Mesendoderm (in vitro differentiated cells): ENCODE measurements at regions not wholly inside any gene's neighbourhood (a gene's known extent, or its start where the extent isn't known, plus 50 kb on each side); places are given as distances from the start of the nearest gene placed in this dataset.
A peak's percentile ranks its signal among the peaks of the same experiment; 100 is the strongest.

Source experiments
- DNase-seq: peaks from one replicate; pipeline ENCODE4 v3.0.0; 2013
- H2AK5ac ChIP-seq: 2 replicates; pipeline ENCODE4 v1.6.1; 2013; ENCODE audit warnings: low read length, inconsistent platforms
- H2BK120ac ChIP-seq: 2 replicates; pipeline ENCODE4 v1.6.1; 2013; ENCODE audit warnings: low read depth, mild to moderate bottlenecking, low read length, moderate library complexity, mixed read lengths
- H2BK15ac ChIP-seq: replicated peaks from 2 replicates; pipeline ENCODE4 v1.6.1; 2013; ENCODE audit warnings: low read depth, mild to moderate bottlenecking, moderate library complexity
- H2BK5ac ChIP-seq: 2 replicates; pipeline ENCODE4 v1.6.1; 2013; ENCODE audit warnings: low read length, inconsistent platforms
- H3K18ac ChIP-seq: 2 replicates; pipeline ENCODE4 v1.6.1; 2013; ENCODE audit warnings: mild to moderate bottlenecking, low read length, mixed read lengths
- H3K23ac ChIP-seq: one replicate; pipeline ENCODE4 v1.6.1; 2013; ENCODE audit warnings: low read length
- H3K27ac ChIP-seq: 2 replicates; pipeline ENCODE4 v1.5.1; 2013; ENCODE audit warnings: low read depth, mild to moderate bottlenecking, inconsistent platforms, low read length, moderate library complexity
- H3K27me3 ChIP-seq: 2 replicates; pipeline ENCODE4 v1.6.1; 2013; ENCODE audit warnings: low read length, control low read depth, mild to moderate bottlenecking, inconsistent platforms; ENCODE audit not compliant: insufficient read depth, poor library complexity
- H3K36me3 ChIP-seq: 2 replicates; pipeline ENCODE4 v1.6.1; 2013; ENCODE audit warnings: low read length, inconsistent platforms; ENCODE audit not compliant: control insufficient read depth, insufficient read depth
- H3K4ac ChIP-seq: one replicate; pipeline ENCODE4 v1.6.1; 2013; ENCODE audit warnings: low read depth, mild to moderate bottlenecking, low read length, moderate library complexity
- H3K4me1 ChIP-seq: 2 replicates; pipeline ENCODE4 v1.6.1; 2013; ENCODE audit warnings: low read depth, low read length, inconsistent platforms; ENCODE audit not compliant: control insufficient read depth
- H3K4me2 ChIP-seq: 2 replicates; pipeline ENCODE4 v1.6.1; 2013; ENCODE audit warnings: low read length
- H3K4me3 ChIP-seq: 2 replicates; pipeline ENCODE4 v1.5.1; 2013; ENCODE audit warnings: mild to moderate bottlenecking, low read length
- H3K56ac ChIP-seq: one replicate; pipeline ENCODE4 v1.6.1; 2013; ENCODE audit warnings: low read length
- H3K79me1 ChIP-seq: 2 replicates; pipeline ENCODE4 v1.6.1; 2013; ENCODE audit warnings: low read length, inconsistent platforms
- H3K79me2 ChIP-seq: 2 replicates; pipeline ENCODE4 v1.6.1; 2013; ENCODE audit warnings: mild to moderate bottlenecking, low read length; ENCODE audit not compliant: control insufficient read depth, insufficient read depth
- H3K9ac ChIP-seq: 2 replicates; pipeline ENCODE4 v1.6.1; 2013; ENCODE audit warnings: low read length, inconsistent platforms
- H4K5ac ChIP-seq: one replicate; pipeline ENCODE4 v1.6.1; 2013; ENCODE audit warnings: low read length
- H4K8ac ChIP-seq: one replicate; pipeline ENCODE4 v1.6.1; 2013; ENCODE audit warnings: low read depth, mild to moderate bottlenecking, control low read depth, low read length, moderate library complexity
- WGBS: extraction: QIAGEN DNeasy Blood & Tissue Kit; methylation state at CpG from one replicate; pipeline ENCODE4 v1.1.7; 2013; ENCODE audit warnings: low lambda C conversion rate, missing lambda C conversion rate; ENCODE audit not compliant: insufficient coverage; ENCODE audit errors: extremely low coverage; 5-methylcytosine and 5-hydroxymethylcytosine counted together

DNA sequence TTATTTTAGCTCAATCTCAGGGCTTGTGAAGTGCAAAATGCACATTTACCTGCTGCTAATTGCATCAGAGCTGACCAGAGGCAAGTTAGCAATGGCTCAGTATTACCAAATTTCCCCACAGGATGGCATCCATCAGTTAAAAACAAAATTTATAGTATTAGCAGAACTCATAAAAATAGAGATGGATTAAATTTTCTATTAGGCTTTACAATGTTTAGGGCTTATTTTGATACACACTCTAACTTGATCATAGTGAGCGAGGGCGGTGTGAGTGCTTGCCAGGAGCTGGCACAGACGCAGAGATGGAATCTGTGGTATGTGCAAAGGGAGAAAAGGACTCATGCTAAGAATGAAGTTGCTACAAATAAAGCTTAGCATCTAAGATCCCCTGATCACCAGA, 241.0 kb downstream of the NSUN3 start:
- H3K23ac ChIP-seq, result no peak overlapping the region
- no peak overlapping the region for H3K18ac ChIP-seq
- H3K56ac ChIP-seq, result no peak overlapping the region
- H3K4me3 ChIP-seq, result no peak overlapping the region
- no CpG with 5 or more reads among the region's 3 CpGs for WGBS
- H2AK5ac ChIP-seq, result no peak overlapping the region
- peaks cover 4% of the 10 kb centered on the region for H3K4me1 ChIP-seq
- no peak overlapping the region for H2BK15ac ChIP-seq
- no peaks in the 10 kb centered on the region for H3K27me3 ChIP-seq
- no peaks in the 10 kb centered on the region for H3K36me3 ChIP-seq
- H2BK120ac ChIP-seq, result no peak overlapping the region
- peak overlapping the region; percentile 8 for H3K4ac ChIP-seq
- H4K5ac ChIP-seq, result no peak overlapping the region
- no peak overlapping the region for H3K27ac ChIP-seq
- no peak overlapping the region for H2BK5ac ChIP-seq
- H4K8ac ChIP-seq, result no peak overlapping the region
- H3K79me1 ChIP-seq, result no peaks in the 10 kb centered on the region
- H3K9ac ChIP-seq, result no peak overlapping the region
- H3K4me2 ChIP-seq, result no peak overlapping the region
- H3K79me2 ChIP-seq, result no peaks in the 10 kb centered on the region
- peak; percentile 28 for DNase-seq

- Histone ChIP-seq H3K23ac (no peak overlapping the region), H3K4me2 (no peak overlapping the region), H3K79me1 (no peaks in the 10 kb centered on the region), H2BK5ac (no peak overlapping the region), H3K56ac (no peak overlapping the region), H3K4me1 (peaks cover 4% of the 10 kb centered on the region), H3K18ac (no peak overlapping the region), H3K27me3 (no peaks in the 10 kb centered on the region), H2AK5ac (no peak overlapping the region), H3K27ac (no peak overlapping the region), H4K5ac (no peak overlapping the region), H2BK120ac (no peak overlapping the region), H3K79me2 (no peaks in the 10 kb centered on the region), H3K4me3 (no peak overlapping the region), H3K9ac (no peak overlapping the region), H3K36me3 (no peaks in the 10 kb centered on the region), H2BK15ac (no peak overlapping the region), H4K8ac (no peak overlapping the region), H3K4ac (no peak overlapping the region)
- WGBS, result no CpG with 5 or more reads among the region's 5 CpGs
- no peak for DNase-seq
Measured at GRCh38 chr3:94304954-94305353, 242.1 kb downstream of the NSUN3 start.

- no CpG with 5 or more reads among the region's 16 CpGs for WGBS
- DNase-seq, result no peak
Measured at GRCh38 chr3:94305835-94306611, 243.2 kb downstream of the NSUN3 start.

GRCh38 chr3:94307588-94307987, 244.7 kb downstream of the NSUN3 start:
- Histone ChIP-seq H3K27ac (no peak overlapping the region), H3K4ac (no peak overlapping the region), H4K8ac (no peak overlapping the region), H3K18ac (no peak overlapping the region), H4K5ac (no peak overlapping the region), H2BK5ac (no peak overlapping the region), H3K36me3 (no peaks in the 10 kb centered on the region), H3K4me1 (peaks cover 4% of the 10 kb centered on the region), H3K79me2 (no peaks in the 10 kb centered on the region), H3K4me3 (no peak overlapping the region), H3K56ac (no peak overlapping the region), H3K9ac (no peak overlapping the region), H2AK5ac (no peak overlapping the region), H2BK15ac (no peak overlapping the region), H3K27me3 (no peaks in the 10 kb centered on the region), H2BK120ac (no peak overlapping the region), H3K79me1 (no peaks in the 10 kb centered on the region), H3K4me2 (no peak overlapping the region), H3K23ac (no peak overlapping the region)
- DNase-seq, result no peak

More at GRCh38 chr3:94305835-94306611, 243.2 kb downstream of the NSUN3 start:
- no peak overlapping the region for H3K4me3 ChIP-seq
- H3K18ac ChIP-seq, result no peak overlapping the region
- H3K79me2 ChIP-seq, result no peaks in the 10 kb centered on the region
- H3K27me3 ChIP-seq, result no peaks in the 10 kb centered on the region
- H3K27ac ChIP-seq, result no peak overlapping the region
- no peak overlapping the region for H2AK5ac ChIP-seq
- no peaks in the 10 kb centered on the region for H3K36me3 ChIP-seq
- H2BK120ac ChIP-seq, result no peak overlapping the region
- peaks cover 4% of the 10 kb centered on the region for H3K4me1 ChIP-seq
- no peaks in the 10 kb centered on the region for H3K79me1 ChIP-seq
- no peak overlapping the region for H4K5ac ChIP-seq
- peak overlapping the region; percentile 17 for H3K56ac ChIP-seq
- H3K4ac ChIP-seq, result no peak overlapping the region
- H3K9ac ChIP-seq, result no peak overlapping the region
- H3K4me2 ChIP-seq, result no peak overlapping the region
- H2BK15ac ChIP-seq, result no peak overlapping the region
- no peak overlapping the region for H2BK5ac ChIP-seq
- H4K8ac ChIP-seq, result no peak overlapping the region
- no peak overlapping the region for H3K23ac ChIP-seq

GRCh38 chr3:94308767-94309166, 245.9 kb downstream of the NSUN3 start:
- Histone ChIP-seq H4K5ac (no peak overlapping the region), H2BK120ac (no peak overlapping the region), H4K8ac (no peak overlapping the region), H3K36me3 (no peaks in the 10 kb centered on the region), H3K23ac (no peak overlapping the region), H3K79me1 (no peaks in the 10 kb centered on the region), H3K27ac (no peak overlapping the region), H3K4ac (no peak overlapping the region), H3K27me3 (no peaks in the 10 kb centered on the region), H3K9ac (no peak overlapping the region), H3K56ac (no peak overlapping the region), H2BK15ac (no peak overlapping the region), H3K18ac (no peak overlapping the region), H3K4me1 (peaks cover 2% of the 10 kb centered on the region), H3K79me2 (no peaks in the 10 kb centered on the region), H3K4me2 (no peak overlapping the region), H3K4me3 (no peak overlapping the region), H2BK5ac (no peak overlapping the region), H2AK5ac (no peak overlapping the region)
- DNase-seq, result peak; percentile 26
- WGBS, result no CpG with 5 or more reads among the region's 1 CpG
